ENCODE measurements at regions not wholly inside any gene's neighbourhood (a gene's known extent, or its start where the extent isn't known, plus 50 kb on each side); places are given as distances from the start of the nearest gene placed in this dataset.

GRCh38 chr12:91326058-91327027 is 143.7 kb upstream of the DCN start:
- intact Hi-C loops (cut with DNase I), result loop anchor here (1.0 to 10.0 kb wide), 9 partner anchors 82 to 352 kb away; partner anchors contain the start of gene DCN (in 1 of the 10)
- peak in 2 of 4 donors; percentile 62 to 65 for ATAC-seq
- 26 to 33% (median 30%) methylated on average over 2 of the region's 2 CpGs for WGBS, 4 donors
- no peaks in the 10 kb centered on the region for H3K36me3 ChIP-seq
- H3K9me3 ChIP-seq, result no peaks in the 10 kb centered on the region
- TF ChIP-seq, protein P1, sequence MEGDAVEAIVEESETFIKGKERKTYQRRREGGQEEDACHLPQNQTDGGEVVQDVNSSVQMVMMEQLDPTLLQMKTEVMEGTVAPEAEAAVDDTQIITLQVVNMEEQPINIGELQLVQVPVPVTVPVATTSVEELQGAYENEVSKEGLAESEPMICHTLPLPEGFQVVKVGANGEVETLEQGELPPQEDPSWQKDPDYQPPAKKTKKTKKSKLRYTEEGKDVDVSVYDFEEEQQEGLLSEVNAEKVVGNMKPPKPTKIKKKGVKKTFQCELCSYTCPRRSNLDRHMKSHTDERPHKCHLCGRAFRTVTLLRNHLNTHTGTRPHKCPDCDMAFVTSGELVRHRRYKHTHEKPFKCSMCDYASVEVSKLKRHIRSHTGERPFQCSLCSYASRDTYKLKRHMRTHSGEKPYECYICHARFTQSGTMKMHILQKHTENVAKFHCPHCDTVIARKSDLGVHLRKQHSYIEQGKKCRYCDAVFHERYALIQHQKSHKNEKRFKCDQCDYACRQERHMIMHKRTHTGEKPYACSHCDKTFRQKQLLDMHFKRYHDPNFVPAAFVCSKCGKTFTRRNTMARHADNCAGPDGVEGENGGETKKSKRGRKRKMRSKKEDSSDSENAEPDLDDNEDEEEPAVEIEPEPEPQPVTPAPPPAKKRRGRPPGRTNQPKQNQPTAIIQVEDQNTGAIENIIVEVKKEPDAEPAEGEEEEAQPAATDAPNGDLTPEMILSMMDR (IDR thresholded peaks at IDR 0.05), result peak; percentile 56 to 85 (median 72)
- no peak for TF ChIP-seq POLR2A (IDR thresholded peaks at IDR 0.05)
- peak overlapping the region in 9 of 12 donors; percentile 13 to 70 (median 56) for H3K27ac ChIP-seq
- H3K4me3 ChIP-seq, result peak overlapping the region in 4 of 12 donors; percentile 4 to 17 (median 14)
- peaks cover 0 to 10% (median 0%) of the 10 kb centered on the region in 12 donors for H3K4me1 ChIP-seq
- no peaks in the 10 kb centered on the region for H3K27me3 ChIP-seq
- DNase-seq, result peak in 2 of 5 donors; percentile 37 to 47

DNA sequence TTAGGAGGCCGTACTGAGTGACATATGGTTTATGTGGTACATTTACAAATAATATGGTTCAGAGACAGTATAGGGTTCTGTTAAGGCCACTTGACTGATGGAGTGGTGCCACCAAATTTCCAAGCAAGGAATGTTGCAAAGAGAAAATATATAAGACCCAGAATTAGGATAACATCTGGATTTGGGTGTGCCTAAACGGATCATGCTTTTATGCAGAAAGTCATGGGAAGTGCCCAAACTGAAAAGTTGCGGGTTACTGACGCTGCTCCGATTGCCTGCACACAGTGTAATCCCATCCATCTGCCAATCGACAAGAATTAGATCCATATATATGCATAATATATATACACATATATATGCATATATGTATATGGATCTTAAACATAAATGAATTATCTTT is 138.4 kb upstream of the DCN start:
- Histone ChIP-seq H3K36me3 (no peaks in the 10 kb centered on the region), H3K9me3 (no peaks in the 10 kb centered on the region), H3K4me1 (peaks cover 0 to 20% (median 0%) of the 10 kb centered on the region in 12 donors), H3K27me3 (no peaks in the 10 kb centered on the region), H3K27ac (no peak overlapping the region), H3K4me3 (no peak overlapping the region)
- intact Hi-C loops (cut with DNase I), result loop anchor here in 3 of 10 donors (10.0 kb wide), 3 partner anchors 76 to 346 kb away; partner anchors contain the start of gene DCN (in 1 of the 3)
- WGBS, 4 donors, result 88 to 95% (median 89%) methylated on average over 6 of the region's 6 CpGs
- TF ChIP-seq, protein P1 (IDR thresholded peaks at IDR 0.05), result no peak
- TF ChIP-seq POLR2A (IDR thresholded peaks at IDR 0.05), result no peak
- DNase-seq (no peak), ATAC-seq (no peak)

DNA sequence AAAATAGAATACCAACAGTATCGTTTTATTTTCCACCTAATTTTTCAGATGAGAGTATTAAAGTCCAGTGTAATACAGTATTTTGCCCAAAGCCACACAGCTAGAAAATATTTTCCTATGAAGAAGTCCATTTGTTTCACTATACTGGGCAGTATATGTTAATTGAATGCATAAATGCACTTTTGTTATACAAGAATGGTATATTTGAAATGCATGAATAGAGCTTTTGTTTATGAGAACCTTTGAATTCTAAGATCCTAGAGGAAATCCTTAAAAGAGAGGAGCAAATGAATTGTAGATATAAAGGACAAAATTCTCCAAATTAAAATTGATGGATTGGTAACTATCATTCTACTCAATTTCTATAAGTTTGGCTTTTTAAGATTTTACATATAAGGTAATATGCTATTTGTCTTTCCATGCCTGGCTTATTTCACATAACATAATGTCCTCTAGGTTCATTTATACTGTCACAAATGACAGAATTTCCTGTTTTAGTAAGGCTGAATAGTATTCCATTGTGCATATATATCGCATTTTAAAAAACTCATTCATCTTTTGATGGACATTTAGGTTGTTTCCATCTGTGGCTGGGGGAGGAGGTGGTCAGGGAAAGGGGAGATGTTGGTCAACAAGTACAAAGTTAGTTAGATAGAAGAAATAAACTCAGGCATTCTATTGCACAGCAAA is 136.6 kb upstream of the DCN start:
- 68 to 82% (median 78%) methylated on average over 2 of the region's 2 CpGs for WGBS, 4 donors
- no peak overlapping the region for H3K4me3 ChIP-seq
- H3K4me1 ChIP-seq, result peaks cover 0 to 20% (median 0%) of the 10 kb centered on the region in 12 donors
- H3K27me3 ChIP-seq, result no peaks in the 10 kb centered on the region
- H3K27ac ChIP-seq, result no peak overlapping the region
- intact Hi-C loops (cut with DNase I), result no loop called here
- no peaks in the 10 kb centered on the region for H3K36me3 ChIP-seq
- no peaks in the 10 kb centered on the region for H3K9me3 ChIP-seq
- TF ChIP-seq POLR2A (IDR thresholded peaks at IDR 0.05), result no peak
- TF ChIP-seq, protein P1 (IDR thresholded peaks at IDR 0.05), result no peak
- DNase-seq, result no peak
- ATAC-seq, result no peak

- 52 to 64% (median 59%) methylated on average over 3 of the region's 3 CpGs for WGBS, 4 donors
- ATAC-seq, result no peak
- H3K27ac ChIP-seq, result peak overlapping the region in 8 of 12 donors; percentile 9 to 63 (median 37)
Observed at GRCh38 chr12:91317306-91317705, 134.7 kb upstream of the DCN start.

More at GRCh38 chr12:91317306-91317705, 134.7 kb upstream of the DCN start:
- TF ChIP-seq POLR2A (IDR thresholded peaks at IDR 0.05), result no peak
- TF ChIP-seq, protein P1 (IDR thresholded peaks at IDR 0.05), result no peak
- intact Hi-C loops (cut with DNase I), result no loop called here
- H3K27me3 ChIP-seq, result no peaks in the 10 kb centered on the region
- DNase-seq, result no peak
- H3K4me1 ChIP-seq, result peaks cover 0 to 20% (median 0%) of the 10 kb centered on the region in 12 donors
- no peak overlapping the region for H3K4me3 ChIP-seq
- no peaks in the 10 kb centered on the region for H3K36me3 ChIP-seq
- H3K9me3 ChIP-seq, result no peaks in the 10 kb centered on the region

Data from heart left ventricle (tissue), 16 donors.